ENCODE measurements at regions not wholly inside any gene's neighbourhood (a gene's known extent, or its start where the extent isn't known, plus 50 kb on each side); places are given as distances from the start of the nearest gene placed in this dataset.

DNA sequence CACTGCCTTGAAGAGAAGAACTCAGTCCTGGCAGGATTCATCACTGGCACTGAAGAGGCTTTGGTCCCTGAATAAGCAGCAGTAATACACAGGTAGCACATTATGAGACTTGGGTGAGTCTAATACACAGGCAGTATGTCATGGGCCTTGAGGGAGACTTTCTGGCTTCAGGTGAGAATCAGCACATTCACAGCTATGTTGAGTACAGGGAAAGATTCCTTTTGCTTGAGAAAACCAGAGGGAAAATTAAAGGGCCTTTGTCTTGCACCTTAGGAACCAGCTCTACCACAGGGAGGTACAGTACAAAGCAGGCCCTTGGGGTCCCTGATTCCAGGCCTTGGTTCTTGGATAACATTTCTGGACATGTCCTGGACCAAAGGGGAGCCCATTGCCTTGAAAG, 484.6 kb downstream of the RFC3 start:
- Histone ChIP-seq H3K36me3 (ENCODE audit: control insufficient read depth, insufficient read depth, low read length) (no peaks in the 10 kb centered on the region), H3K4me3 (ENCODE audit: extremely low read depth, insufficient read depth, low read length, poor library complexity, severe bottlenecking) (no peak overlapping the region), H3K27ac (ENCODE audit: low read depth, low read length, severe bottlenecking) (no peak overlapping the region), H3K4me1 (ENCODE audit: control insufficient read depth, insufficient read depth, low read length, poor library complexity, severe bottlenecking) (no peaks in the 10 kb centered on the region), H3K9me3 (ENCODE audit: control insufficient read depth, low read length) (no peaks in the 10 kb centered on the region)

- Histone ChIP-seq H3K27ac (ENCODE audit: low read depth, low read length, severe bottlenecking) (no peak overlapping the region), H3K4me3 (ENCODE audit: extremely low read depth, insufficient read depth, low read length, poor library complexity, severe bottlenecking) (no peak overlapping the region), H3K36me3 (ENCODE audit: control insufficient read depth, insufficient read depth, low read length) (no peaks in the 10 kb centered on the region), H3K4me1 (ENCODE audit: control insufficient read depth, insufficient read depth, low read length, poor library complexity, severe bottlenecking) (no peaks in the 10 kb centered on the region), H3K9me3 (ENCODE audit: control insufficient read depth, low read length) (no peaks in the 10 kb centered on the region)
Observed at GRCh38 chr13:34303346-34303745, 485.4 kb downstream of the RFC3 start.

DNA sequence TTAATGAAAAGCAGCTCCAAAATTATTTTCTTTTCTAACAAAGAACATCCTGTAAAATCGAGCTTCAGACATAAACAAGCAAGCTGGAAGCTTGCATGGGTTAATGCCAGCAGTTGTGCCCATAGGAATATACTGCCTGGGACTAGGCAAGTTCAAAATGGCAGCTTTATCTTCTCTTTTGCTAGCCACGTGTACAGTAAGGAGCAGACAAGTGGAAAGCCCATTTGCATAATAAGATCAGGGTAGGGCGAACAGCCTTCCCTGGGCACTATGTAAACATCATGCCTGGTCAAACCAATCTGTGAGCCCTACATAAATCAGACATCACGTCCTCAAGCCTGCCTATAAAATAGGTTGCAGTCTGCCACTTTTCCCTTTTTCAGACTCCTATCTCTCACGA, 489.7 kb downstream of the RFC3 start:
- Histone ChIP-seq H3K4me3 (ENCODE audit: extremely low read depth, insufficient read depth, low read length, poor library complexity, severe bottlenecking) (no peak overlapping the region), H3K9me3 (ENCODE audit: control insufficient read depth, low read length) (no peaks in the 10 kb centered on the region)
- WGBS, 2 experiments (ENCODE audit: insufficient coverage in 2 of 2) = 83 to 94% methylated on average over 5 of the region's 5 CpGs

DNA sequence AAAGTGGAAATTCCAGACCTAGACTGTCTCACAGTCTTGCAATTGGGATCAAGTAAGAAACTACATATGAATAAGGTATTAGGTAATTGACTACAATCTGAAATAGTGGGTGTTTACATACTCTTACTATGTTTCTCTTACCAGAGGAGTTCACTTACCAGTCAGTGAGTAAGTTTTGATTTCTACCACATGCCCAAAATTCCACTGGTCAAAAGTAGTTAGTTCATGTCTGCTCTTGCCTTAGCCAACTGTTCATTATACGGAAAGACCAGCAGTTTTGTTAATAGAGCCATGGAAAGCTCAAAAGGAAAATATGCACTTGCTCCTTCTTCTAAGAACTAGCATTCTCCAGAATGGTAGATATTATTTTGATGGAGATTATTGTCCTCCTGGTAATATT, 490.8 kb downstream of the RFC3 start:
- Histone ChIP-seq H3K9me3 (ENCODE audit: control insufficient read depth, low read length) (no peaks in the 10 kb centered on the region), H3K4me1 (ENCODE audit: control insufficient read depth, insufficient read depth, low read length, poor library complexity, severe bottlenecking) (no peaks in the 10 kb centered on the region), H3K4me3 (ENCODE audit: extremely low read depth, insufficient read depth, low read length, poor library complexity, severe bottlenecking) (no peak overlapping the region), H3K36me3 (ENCODE audit: control insufficient read depth, insufficient read depth, low read length) (no peaks in the 10 kb centered on the region), H3K27ac (ENCODE audit: low read depth, low read length, severe bottlenecking) (no peak overlapping the region)
- WGBS, 2 experiments (ENCODE audit: insufficient coverage in 2 of 2) = no CpG with 5 or more reads among the region's 1 CpG

More for the DNA sequence above, 489.7 kb downstream of the RFC3 start:
- no peaks in the 10 kb centered on the region for H3K36me3 ChIP-seq (ENCODE audit: control insufficient read depth, insufficient read depth, low read length)
- H3K27ac ChIP-seq (ENCODE audit: low read depth, low read length, severe bottlenecking) = no peak overlapping the region
- H3K4me1 ChIP-seq (ENCODE audit: control insufficient read depth, insufficient read depth, low read length, poor library complexity, severe bottlenecking) = no peaks in the 10 kb centered on the region

GRCh38 chr13:34310539-34310938, 492.6 kb downstream of the RFC3 start:
- no peaks in the 10 kb centered on the region for H3K9me3 ChIP-seq (ENCODE audit: control insufficient read depth, low read length)
- H3K4me3 ChIP-seq (ENCODE audit: extremely low read depth, insufficient read depth, low read length, poor library complexity, severe bottlenecking) = no peak overlapping the region
- H3K27ac ChIP-seq (ENCODE audit: low read depth, low read length, severe bottlenecking) = no peak overlapping the region
- no peaks in the 10 kb centered on the region for H3K36me3 ChIP-seq (ENCODE audit: control insufficient read depth, insufficient read depth, low read length)
- WGBS, 2 experiments (ENCODE audit: insufficient coverage in 2 of 2) = 93 to 100% methylated on average over 2 of the region's 3 CpGs
- H3K4me1 ChIP-seq (ENCODE audit: control insufficient read depth, insufficient read depth, low read length, poor library complexity, severe bottlenecking) = no peaks in the 10 kb centered on the region

GRCh38 chr13:34311251-34311650, 493.3 kb downstream of the RFC3 start:
- no peaks in the 10 kb centered on the region for H3K36me3 ChIP-seq (ENCODE audit: control insufficient read depth, insufficient read depth, low read length)
- H3K4me3 ChIP-seq (ENCODE audit: extremely low read depth, insufficient read depth, low read length, poor library complexity, severe bottlenecking) = no peak overlapping the region
- no peaks in the 10 kb centered on the region for H3K9me3 ChIP-seq (ENCODE audit: control insufficient read depth, low read length)
- H3K4me1 ChIP-seq (ENCODE audit: control insufficient read depth, insufficient read depth, low read length, poor library complexity, severe bottlenecking) = no peaks in the 10 kb centered on the region
- no peak overlapping the region for H3K27ac ChIP-seq (ENCODE audit: low read depth, low read length, severe bottlenecking)

DNA sequence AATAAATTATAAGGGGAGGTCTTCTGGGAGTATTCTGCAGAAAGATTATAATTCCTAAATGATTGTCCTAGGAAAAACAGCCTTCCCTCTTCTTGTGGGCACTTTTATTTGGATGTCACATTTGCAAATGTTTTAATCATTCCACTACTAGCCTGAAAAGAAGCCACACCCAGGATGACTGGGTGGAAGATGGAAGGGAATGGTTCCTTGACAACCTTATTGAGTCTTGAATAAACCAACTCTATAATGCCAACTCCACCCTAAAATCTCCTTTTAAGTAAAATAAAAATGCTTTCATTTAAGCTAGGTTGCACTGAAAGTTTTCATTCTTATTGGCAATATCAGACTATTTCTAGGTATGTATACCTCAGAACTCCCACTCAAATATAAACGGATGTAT, 494.6 kb downstream of the RFC3 start:
- H3K9me3 ChIP-seq (ENCODE audit: control insufficient read depth, low read length) = no peaks in the 10 kb centered on the region
- H3K36me3 ChIP-seq (ENCODE audit: control insufficient read depth, insufficient read depth, low read length) = no peaks in the 10 kb centered on the region
- WGBS, 2 experiments (ENCODE audit: insufficient coverage in 2 of 2) = no CpG with 5 or more reads among the region's 1 CpG
- H3K4me3 ChIP-seq (ENCODE audit: extremely low read depth, insufficient read depth, low read length, poor library complexity, severe bottlenecking) = no peak overlapping the region
- no peaks in the 10 kb centered on the region for H3K4me1 ChIP-seq (ENCODE audit: control insufficient read depth, insufficient read depth, low read length, poor library complexity, severe bottlenecking)
- H3K27ac ChIP-seq (ENCODE audit: low read depth, low read length, severe bottlenecking) = no peak overlapping the region

GRCh38 chr13:34320084-34320483, 502.1 kb downstream of the RFC3 start:
- no CpG with 5 or more reads among the region's 1 CpG for WGBS, 2 experiments (ENCODE audit: insufficient coverage in 2 of 2)
- H3K9me3 ChIP-seq (ENCODE audit: control insufficient read depth, low read length) = no peaks in the 10 kb centered on the region
- H3K4me1 ChIP-seq (ENCODE audit: control insufficient read depth, insufficient read depth, low read length, poor library complexity, severe bottlenecking) = no peaks in the 10 kb centered on the region

DNA sequence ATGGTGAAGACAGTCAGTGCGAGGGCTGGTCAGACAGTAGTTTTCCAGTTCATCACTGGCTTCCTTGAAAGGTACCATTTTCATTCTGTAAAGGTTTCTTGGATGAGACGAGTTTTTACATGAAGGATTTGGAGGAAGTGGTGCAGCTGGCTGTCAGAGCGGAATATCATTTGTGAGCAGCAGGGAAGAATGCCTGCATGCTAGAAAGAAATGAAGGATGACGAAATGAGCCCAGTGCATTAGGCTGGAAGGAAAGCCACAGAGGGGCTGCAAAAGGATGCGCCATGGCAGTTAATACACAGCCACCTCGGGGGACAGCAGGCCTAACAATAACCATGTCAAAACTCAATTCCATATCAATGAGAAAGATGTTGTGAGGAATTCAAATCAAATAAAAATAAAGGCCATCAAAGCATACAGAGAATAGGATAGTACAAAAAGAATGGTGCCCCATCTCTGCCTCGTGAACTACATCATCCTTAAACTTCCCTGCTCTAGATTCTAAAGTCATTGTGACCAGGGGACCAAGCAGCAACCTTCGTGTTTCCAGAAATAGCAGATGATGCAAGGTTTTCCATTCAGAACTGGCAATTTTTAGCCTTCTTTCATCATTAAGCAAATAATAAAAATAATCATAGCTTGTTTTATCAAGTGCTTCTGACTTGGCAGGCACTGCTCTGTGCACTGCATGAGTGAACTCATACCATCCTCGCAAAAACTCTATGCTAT, 504.2 kb downstream of the RFC3 start:
- Histone ChIP-seq H3K27ac (ENCODE audit: low read depth, low read length, severe bottlenecking) (no peak overlapping the region), H3K36me3 (ENCODE audit: control insufficient read depth, insufficient read depth, low read length) (no peaks in the 10 kb centered on the region), H3K4me3 (ENCODE audit: extremely low read depth, insufficient read depth, low read length, poor library complexity, severe bottlenecking) (no peak overlapping the region), H3K9me3 (ENCODE audit: control insufficient read depth, low read length) (no peaks in the 10 kb centered on the region), H3K4me1 (ENCODE audit: control insufficient read depth, insufficient read depth, low read length, poor library complexity, severe bottlenecking) (no peaks in the 10 kb centered on the region)
- WGBS, 2 experiments (ENCODE audit: insufficient coverage in 2 of 2) = 90 to 93% methylated on average over 6 to 7 of the region's 9 CpGs

More at GRCh38 chr13:34320084-34320483, 502.1 kb downstream of the RFC3 start:
- H3K27ac ChIP-seq (ENCODE audit: low read depth, low read length, severe bottlenecking) = no peak overlapping the region
- no peaks in the 10 kb centered on the region for H3K36me3 ChIP-seq (ENCODE audit: control insufficient read depth, insufficient read depth, low read length)
- no peak overlapping the region for H3K4me3 ChIP-seq (ENCODE audit: extremely low read depth, insufficient read depth, low read length, poor library complexity, severe bottlenecking)

DNA sequence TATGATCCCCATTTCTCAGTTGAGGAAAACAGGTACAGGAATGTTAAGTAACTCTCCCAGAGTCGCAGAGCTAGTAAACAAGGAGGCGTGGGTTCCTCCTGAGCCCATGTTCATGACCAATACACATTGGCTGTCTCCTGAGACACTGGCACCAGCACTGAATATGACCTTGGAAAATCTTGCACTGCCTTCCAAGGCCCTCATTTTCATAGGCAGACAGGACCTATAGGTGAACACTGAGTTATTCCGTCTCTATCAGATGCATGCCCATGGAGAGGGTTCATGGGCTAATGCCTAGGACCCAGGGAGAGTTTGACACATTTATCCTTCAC, 504.8 kb downstream of the RFC3 start:
- Histone ChIP-seq H3K4me1 (ENCODE audit: control insufficient read depth, insufficient read depth, low read length, poor library complexity, severe bottlenecking) (no peaks in the 10 kb centered on the region), H3K9me3 (ENCODE audit: control insufficient read depth, low read length) (no peaks in the 10 kb centered on the region), H3K36me3 (ENCODE audit: control insufficient read depth, insufficient read depth, low read length) (no peaks in the 10 kb centered on the region), H3K4me3 (ENCODE audit: extremely low read depth, insufficient read depth, low read length, poor library complexity, severe bottlenecking) (no peak overlapping the region), H3K27ac (ENCODE audit: low read depth, low read length, severe bottlenecking) (no peak overlapping the region)
- 87 to 94% methylated on average over 2 of the region's 3 CpGs for WGBS, 2 experiments (ENCODE audit: insufficient coverage in 2 of 2)

GRCh38 chr13:34335014-34336007, 517.4 kb downstream of the RFC3 start:
- H3K4me3 ChIP-seq (ENCODE audit: extremely low read depth, insufficient read depth, low read length, poor library complexity, severe bottlenecking) = no peak overlapping the region
- WGBS, 2 experiments (ENCODE audit: insufficient coverage in 2 of 2) = 92 to 94% methylated on average over 13 to 18 of the region's 20 CpGs
- peaks cover 8% of the 10 kb centered on the region for H3K9me3 ChIP-seq (ENCODE audit: control insufficient read depth, low read length)
- no peaks in the 10 kb centered on the region for H3K4me1 ChIP-seq (ENCODE audit: control insufficient read depth, insufficient read depth, low read length, poor library complexity, severe bottlenecking)
- no peak overlapping the region for H3K27ac ChIP-seq (ENCODE audit: low read depth, low read length, severe bottlenecking)
- H3K36me3 ChIP-seq (ENCODE audit: control insufficient read depth, insufficient read depth, low read length) = no peaks in the 10 kb centered on the region
